Neural cell (in vitro differentiated cells): ENCODE measurements at regions not wholly inside any gene's neighbourhood (a gene's known extent, or its start where the extent isn't known, plus 50 kb on each side); places are given as distances from the start of the nearest gene placed in this dataset.

ENCODE experiments used
- CTCF ChIP-seq: fragments of 450-650 bp; IDR thresholded peaks from 2 replicates; pipeline ENCODE4 v1.5.1; 2014; ENCODE audit warnings: antibody characterized with exemption, mild to moderate bottlenecking, moderate library complexity; ENCODE audit not compliant: poor library complexity, severe bottlenecking
- EP300 ChIP-seq: fragments of 450-650 bp; conservative IDR thresholded peaks from 2 replicates; pipeline ENCODE4 v1.6.1; 2014; ENCODE audit warnings: antibody characterized with exemption, mild to moderate bottlenecking, moderate library complexity; ENCODE audit not compliant: poor library complexity, severe bottlenecking
- EZH2 ChIP-seq: fragments of 200-600, 300-800 bp; shearing (Covaris generic), sonication (generic); IDR thresholded peaks from 2 replicates; pipeline ENCODE4 v1.6.1; 2014; ENCODE audit warnings: antibody characterized with exemption, low read length, borderline replicate concordance, mild to moderate bottlenecking; ENCODE audit not compliant: insufficient read depth, poor library complexity, severe bottlenecking
- MXI1 ChIP-seq: fragments of 450-650 bp; conservative IDR thresholded peaks from 2 replicates; pipeline ENCODE4 v1.6.1; 2014; ENCODE audit warnings: antibody characterized with exemption, mild to moderate bottlenecking; ENCODE audit not compliant: poor library complexity, severe bottlenecking
- POLR2AphosphoS5 ChIP-seq: IDR thresholded peaks from 2 replicates; pipeline ENCODE4 v1.6.1; 2012
- SMC3 ChIP-seq: fragments of 450-650 bp; conservative IDR thresholded peaks from 2 replicates; pipeline ENCODE4 v1.6.1; 2014; ENCODE audit warnings: antibody characterized with exemption, mild to moderate bottlenecking, moderate library complexity; ENCODE audit not compliant: poor library complexity
- TAF1 ChIP-seq: IDR thresholded peaks from 2 replicates; pipeline ENCODE4 v1.6.1; 2012; ENCODE audit warnings: low read depth

GRCh38 chr9:120001536-120001935 lies 578.4 kb downstream of the CDK5RAP2 start:
- TF ChIP-seq CTCF (no peak), EP300 (no peak), EZH2 (no peak), TAF1 (no peak), POLR2AphosphoS5 (no peak), MXI1 (no peak), SMC3 (no peak)
